GM19438 (cell line): ENCODE measurements at regions not wholly inside any gene's neighbourhood (a gene's known extent, or its start where the extent isn't known, plus 50 kb on each side); places are given as distances from the start of the nearest gene placed in this dataset.
"Not testable (repeated sequence)": the region's sequence is repeated elsewhere in the genome, so short reads cannot be mapped to it uniquely, and the experiment has no call there.

Experiments used
- ATAC-seq: cut with Tn5 transposase; IDR thresholded peaks from one replicate; pipeline ENCODE4 v1.9.1; 2021; ENCODE audit warnings: low read depth; ENCODE audit not compliant: unreplicated experiment

- ATAC-seq: no peak
Measured at GRCh38 chr16:87033541-87034300, 283.5 kb downstream of the C16orf95 start.

- no peak for ATAC-seq
Measured at GRCh38 chr16:87034317-87034716, 282.9 kb downstream of the C16orf95 start.

DNA sequence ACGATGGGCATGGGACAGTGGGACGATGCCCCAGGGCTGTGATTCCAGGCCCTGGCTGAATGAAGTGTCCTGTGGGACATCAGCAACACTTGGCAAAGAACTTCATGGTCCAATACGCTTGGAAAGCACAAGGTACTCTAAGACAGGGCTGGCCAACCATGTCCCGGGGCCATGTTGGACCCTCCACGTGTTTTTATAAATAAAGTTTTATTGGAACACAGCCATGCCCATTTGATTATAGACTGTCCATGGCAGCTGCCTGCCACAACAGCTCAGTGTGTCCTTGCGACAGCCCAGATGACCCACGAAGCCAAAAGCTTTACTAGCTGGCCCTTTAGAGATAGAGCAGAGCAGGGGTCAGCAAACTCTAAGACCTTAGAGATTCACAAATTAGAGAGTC, 282.1 kb downstream of the C16orf95 start:
- ATAC-seq: no peak

DNA sequence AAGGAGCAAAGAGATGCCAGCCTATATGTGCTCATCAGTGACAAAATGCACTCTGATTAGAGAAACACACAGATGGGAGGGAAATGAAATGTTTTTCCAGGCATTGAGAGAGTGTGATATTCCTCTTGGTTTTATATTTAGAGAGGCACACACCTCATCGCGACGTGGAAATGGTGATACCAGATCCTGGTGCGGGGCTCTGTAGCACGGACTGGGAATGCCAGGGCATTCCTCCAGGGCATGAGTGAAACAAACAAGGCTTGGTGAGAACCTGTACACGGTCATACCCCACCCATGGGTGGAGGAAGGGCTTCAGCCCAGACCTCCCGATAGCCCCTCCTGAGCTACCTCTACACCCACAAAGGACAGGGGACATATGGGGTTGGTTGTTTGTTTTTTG, 280.2 kb downstream of the C16orf95 start:
- ATAC-seq: no peak

DNA sequence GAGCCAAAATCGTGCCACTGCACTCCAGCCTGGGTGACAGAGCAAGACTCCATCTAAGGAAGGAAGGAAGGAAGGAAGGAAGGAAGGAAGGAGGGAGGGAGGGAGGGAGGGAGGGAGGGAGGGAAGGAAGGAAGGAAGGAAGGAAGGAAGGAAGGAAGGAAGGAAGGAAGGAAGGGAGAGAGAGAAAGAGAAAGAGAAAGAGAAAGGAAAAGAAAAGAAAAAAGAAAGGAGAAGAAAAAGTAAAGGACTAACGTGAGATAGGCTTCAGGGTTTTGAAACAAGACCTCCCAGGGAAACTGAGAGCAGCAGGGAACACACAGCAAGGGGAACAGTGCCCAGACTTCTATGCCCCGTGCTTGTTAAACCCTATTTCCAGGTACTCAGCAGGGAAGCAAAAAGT, 278.7 kb downstream of the C16orf95 start:
- not testable (repeated sequence) for ATAC-seq

DNA sequence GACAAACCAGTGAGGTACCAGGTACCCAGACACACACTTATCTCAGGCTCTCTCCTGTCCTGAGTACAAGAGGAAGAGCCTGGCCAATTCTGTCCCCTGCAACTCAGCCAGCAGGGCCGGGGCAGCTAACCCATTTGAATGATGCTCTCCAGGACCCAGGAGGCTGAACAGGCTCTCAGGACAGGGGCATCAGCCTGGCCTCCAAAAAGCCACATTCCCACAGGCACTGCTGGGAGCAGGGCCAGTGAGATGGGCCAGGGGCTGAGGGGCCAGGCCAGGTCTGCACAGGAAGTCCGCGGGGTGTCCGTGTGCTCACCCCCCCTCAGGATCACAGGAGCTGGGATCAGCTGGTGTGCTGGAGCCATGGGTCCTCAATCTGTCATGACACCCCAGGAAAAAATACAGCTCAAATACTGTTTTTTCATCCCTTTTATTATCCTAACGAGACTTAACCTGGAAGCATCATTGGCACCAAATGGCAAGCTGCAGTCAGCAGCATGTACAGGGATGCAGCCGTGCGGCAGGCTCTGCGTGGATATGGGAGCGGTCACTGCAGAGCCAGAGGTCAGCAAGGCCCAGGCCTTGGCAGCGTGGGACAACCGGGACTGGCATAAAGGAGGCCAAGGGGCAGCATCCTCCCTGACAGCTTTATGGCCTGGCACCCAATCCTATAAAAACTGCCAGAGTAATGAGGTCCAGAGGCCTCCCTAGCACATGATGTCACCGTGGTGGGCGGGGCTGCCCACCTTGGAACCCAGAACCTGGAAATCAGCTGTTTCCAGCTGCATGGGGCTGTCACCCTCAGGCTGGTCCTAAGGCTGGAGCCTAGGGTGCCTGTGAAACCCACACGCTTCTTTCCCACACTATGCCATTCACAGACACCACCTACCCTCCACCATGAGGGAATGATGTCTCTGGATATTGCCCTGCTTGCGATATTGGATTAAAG, 276.7 kb downstream of the C16orf95 start:
- no peak for ATAC-seq

GRCh38 chr16:87041286-87041685, 275.9 kb downstream of the C16orf95 start:
- ATAC-seq: no peak

- ATAC-seq: no peak
Measured at GRCh38 chr16:87042551-87043230, 274.5 kb downstream of the C16orf95 start.

- no peak for ATAC-seq
Measured at GRCh38 chr16:87043231-87044031, 273.8 kb downstream of the C16orf95 start.

GRCh38 chr16:87044032-87044382, 273.2 kb downstream of the C16orf95 start:
- no peak for ATAC-seq

- no peak for ATAC-seq
Measured at GRCh38 chr16:87044829-87045228, 272.4 kb downstream of the C16orf95 start.

DNA sequence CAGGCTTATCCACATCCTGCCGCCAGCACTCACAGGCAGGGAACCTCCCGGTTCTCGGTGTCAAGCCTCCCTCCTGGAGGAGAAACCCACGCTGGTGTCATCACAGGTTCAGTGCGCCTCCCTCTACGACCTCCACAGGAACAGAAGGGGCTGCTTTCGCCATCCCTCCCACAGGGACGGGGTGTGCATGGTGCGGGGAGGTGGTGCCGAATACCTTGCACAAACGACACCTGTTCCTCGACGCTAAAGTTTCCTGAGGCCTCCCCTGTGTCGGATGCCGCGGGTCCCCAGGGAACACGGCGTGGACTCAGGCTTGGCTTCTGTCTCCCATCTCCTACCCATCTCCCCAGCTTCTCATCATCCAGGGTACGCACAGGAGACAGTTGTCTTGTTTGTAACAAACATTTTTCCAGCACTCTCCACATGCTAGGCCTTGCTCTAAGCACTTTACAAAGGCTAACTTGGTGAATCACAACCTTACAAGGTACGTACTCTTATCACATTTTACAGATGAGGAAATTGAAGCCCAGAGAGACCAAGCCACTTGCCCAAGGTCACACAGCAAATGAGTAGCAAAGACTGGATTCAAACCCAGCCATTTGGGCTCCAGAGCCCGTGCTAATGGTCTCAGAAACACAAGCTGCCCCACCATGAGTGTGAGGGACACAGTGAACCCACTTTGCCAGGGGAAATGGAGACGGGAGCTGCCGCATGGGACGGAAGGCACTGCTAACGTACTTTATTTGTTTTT, 271.6 kb downstream of the C16orf95 start:
- no peak for ATAC-seq

- no peak for ATAC-seq
Measured at GRCh38 chr16:87046235-87046634, 271.0 kb downstream of the C16orf95 start.

DNA sequence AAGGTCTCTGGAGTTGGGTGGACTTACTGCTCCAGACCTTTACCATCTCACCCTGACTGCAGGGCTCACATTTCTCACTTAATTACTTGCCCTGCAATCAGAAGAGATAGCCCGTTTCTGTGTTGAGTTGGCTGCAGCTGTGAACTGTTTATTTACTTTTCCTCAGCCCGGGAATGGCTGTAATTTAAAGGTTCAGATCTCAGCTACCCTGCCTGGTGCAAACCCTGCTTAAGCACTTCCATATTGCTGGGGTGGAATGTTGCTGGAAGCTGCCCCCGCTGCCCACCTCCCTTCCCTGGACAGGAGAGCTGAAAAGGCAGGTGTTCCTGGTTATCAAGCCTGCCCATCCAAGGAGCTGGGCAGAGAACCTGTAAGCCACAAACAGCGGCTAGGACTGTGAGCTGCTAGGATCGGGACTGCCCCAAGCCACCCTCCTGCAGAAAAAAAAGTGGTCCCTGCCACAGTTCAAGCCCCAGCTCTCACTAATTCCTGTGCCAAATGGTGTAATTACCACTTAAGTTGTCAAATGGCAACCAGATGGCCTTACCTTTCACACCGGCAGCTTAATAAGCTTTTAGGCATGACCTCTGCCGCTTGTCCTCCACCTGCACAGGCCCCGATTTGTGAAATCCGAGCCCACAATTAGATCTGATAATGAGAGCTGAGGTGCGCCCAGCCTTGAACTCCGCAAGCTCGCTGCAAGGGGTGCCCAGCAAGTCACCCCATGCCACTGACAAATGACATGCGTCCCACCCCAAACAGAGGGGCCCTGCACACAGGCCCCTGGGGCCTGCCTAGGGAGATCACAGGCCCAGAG, 269.8 kb downstream of the C16orf95 start:
- ATAC-seq: no peak

GRCh38 chr16:87048038-87048729, 269.0 kb downstream of the C16orf95 start:
- ATAC-seq: no peak

DNA sequence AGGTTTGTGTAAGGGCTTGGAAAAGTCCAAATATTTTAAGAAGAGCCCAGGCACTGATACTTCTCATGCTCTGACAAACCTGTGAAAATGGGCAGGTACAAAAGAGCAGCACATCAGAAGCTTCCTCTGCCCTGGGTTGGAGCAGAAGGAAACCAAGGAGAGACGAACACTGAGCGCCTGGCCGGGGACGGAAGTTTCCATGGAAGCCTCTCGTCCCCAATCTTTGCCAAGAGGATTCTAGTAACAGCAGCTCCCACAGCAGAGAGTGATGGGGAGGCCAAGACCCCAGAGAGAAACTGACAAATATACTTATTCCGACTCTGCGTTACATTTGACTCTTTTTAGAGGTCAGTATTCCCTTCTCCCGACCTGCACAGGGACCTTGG, 268.5 kb downstream of the C16orf95 start:
- ATAC-seq: no peak

DNA sequence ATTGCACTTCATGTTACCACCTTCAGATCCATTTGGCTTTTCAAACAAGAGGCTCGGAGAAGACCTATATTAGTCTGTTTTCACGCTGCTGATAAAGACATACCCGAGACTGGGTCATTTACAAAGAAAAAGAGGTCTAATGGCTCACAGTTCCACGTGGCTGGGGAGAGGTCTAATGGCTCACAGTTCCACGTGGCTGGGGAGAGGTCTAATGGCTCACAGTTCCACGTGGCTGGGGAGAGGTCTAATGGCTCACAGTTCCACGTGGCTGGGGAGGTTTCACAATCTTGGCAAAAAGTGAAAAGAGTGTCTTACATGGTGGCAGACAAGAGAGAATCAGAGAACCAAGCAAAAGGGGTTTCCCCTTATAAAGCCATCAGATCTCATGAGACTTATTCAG, 268.0 kb downstream of the C16orf95 start:
- not testable (repeated sequence) for ATAC-seq

- ATAC-seq: no peak
Measured at GRCh38 chr16:87050142-87050541, 267.1 kb downstream of the C16orf95 start.
